HFF-Myc (cell line): ENCODE measurements at regions not wholly inside any gene's neighbourhood (a gene's known extent, or its start where the extent isn't known, plus 50 kb on each side); places are given as distances from the start of the nearest gene placed in this dataset.

Experiments
- DNase-seq: peaks from one replicate; pipeline ENCODE4 v3.0.0-alpha.2; 2011; ENCODE audit warnings: low read depth; ENCODE audit errors: extremely low read depth
- H3K4me3 ChIP-seq: replicated peaks from 2 replicates; pipeline ENCODE4 v1.5.1; 2011; ENCODE audit warnings: low read depth, mild to moderate bottlenecking, control low read depth, low read length
- TF ChIP-seq, protein P1 (sequence below): IDR thresholded peaks from 2 replicates; pipeline ENCODE4 v1.5.1; 2012; ENCODE audit warnings: mild to moderate bottlenecking, low read depth, low read length, control low read depth; ENCODE audit errors: missing control alignments

DNA sequence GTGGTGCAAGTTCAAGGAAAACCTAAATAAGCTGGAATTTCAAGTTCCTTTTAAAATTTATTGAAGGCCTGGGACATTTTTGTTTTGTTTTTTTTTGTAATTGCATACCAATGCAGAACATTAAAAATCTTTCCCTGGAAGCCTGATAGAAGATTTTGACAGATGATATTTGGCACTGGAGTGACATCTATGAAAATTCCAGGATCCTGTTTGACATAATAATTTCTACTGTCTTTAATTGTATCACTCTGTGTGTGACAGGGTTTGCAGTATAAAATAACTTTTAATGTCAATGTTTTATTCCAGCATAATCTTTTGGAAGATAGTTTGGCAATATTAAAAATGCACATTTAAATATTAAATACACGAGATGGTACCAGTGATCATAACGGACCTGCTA lies 514.2 kb upstream of the ACO1 start:
- TF ChIP-seq, protein P1, sequence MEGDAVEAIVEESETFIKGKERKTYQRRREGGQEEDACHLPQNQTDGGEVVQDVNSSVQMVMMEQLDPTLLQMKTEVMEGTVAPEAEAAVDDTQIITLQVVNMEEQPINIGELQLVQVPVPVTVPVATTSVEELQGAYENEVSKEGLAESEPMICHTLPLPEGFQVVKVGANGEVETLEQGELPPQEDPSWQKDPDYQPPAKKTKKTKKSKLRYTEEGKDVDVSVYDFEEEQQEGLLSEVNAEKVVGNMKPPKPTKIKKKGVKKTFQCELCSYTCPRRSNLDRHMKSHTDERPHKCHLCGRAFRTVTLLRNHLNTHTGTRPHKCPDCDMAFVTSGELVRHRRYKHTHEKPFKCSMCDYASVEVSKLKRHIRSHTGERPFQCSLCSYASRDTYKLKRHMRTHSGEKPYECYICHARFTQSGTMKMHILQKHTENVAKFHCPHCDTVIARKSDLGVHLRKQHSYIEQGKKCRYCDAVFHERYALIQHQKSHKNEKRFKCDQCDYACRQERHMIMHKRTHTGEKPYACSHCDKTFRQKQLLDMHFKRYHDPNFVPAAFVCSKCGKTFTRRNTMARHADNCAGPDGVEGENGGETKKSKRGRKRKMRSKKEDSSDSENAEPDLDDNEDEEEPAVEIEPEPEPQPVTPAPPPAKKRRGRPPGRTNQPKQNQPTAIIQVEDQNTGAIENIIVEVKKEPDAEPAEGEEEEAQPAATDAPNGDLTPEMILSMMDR: no peak
- no peak for DNase-seq
- no peak overlapping the region for H3K4me3 ChIP-seq

DNA sequence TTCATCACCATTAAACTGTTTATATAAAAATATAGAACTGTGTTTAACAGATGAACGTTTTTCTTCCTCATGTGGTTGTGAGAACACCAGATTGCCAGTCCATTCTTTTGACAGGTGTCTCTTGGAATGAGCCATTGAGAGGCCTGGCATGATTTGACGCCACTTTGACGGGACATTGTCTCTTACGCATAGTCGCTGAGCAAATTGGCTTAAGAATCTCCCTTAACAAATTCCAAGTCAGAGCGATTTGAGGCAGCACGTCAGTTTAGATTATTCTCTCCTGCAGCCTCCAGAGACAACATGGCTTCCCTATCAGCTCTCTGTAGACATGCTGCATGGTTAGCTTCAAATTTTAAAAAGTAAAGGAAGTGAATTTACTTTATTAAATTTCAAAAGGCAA lies 510.7 kb upstream of the ACO1 start:
- TF ChIP-seq, protein P1: no peak
- no peak for DNase-seq

DNA sequence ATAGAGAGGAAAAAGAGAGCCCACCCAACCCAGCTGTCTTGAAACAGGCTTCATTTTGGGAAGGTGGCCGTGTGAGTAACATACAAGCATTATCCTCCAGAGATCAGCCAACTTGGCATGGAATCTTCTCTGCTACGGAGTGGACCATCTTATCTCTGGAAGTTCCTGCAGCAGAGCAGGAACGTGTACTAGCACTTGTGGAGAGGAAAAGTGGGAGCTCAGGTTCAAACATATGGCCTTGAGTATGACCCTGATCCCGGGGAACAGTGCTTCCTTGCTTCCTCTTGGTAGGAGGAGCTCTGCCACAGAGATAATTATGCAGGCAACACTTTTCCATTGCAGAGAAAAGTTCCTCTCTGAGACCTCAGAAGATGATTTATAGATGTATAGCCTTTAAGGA lies 490.4 kb upstream of the ACO1 start:
- TF ChIP-seq, protein P1: no peak
- no peak for DNase-seq
- H3K4me3 ChIP-seq: no peak overlapping the region

More for the DNA sequence above, 510.7 kb upstream of the ACO1 start:
- no peak overlapping the region for H3K4me3 ChIP-seq

DNA sequence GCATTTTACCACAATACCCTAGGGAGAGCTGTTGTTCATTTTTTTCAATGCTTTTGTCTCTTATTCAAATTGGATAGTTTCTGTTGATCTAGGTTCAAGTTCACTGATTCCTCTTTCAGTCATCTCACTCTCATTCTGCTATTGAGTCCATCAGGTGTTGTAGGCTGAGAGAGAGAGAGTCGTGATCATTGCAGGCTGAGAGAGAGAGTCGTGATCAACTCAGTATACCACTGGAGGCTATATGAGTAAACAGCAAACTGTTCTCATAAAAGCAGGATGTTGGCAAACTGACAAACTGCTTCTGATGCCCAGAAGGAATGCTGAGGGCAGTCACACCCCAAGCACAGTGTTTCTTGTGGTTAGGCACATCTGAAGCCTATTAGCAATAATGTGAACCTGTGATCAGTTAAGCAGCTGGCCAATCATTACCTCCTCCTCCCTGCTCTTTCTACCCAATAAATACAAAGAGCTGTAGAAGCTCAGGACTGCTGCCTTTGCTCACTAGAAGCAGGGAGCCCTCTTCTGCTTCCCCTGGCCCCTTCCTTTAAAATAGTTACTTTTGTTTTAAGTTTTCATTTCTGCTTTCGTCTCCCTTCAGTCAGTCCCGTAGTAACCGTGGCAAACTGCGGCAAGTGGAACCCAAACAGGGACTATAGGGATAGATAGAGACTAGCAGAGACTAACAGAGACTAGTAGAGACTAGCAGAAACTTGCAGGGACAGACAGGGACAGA lies 476.1 kb upstream of the ACO1 start:
- no peak for DNase-seq

DNA sequence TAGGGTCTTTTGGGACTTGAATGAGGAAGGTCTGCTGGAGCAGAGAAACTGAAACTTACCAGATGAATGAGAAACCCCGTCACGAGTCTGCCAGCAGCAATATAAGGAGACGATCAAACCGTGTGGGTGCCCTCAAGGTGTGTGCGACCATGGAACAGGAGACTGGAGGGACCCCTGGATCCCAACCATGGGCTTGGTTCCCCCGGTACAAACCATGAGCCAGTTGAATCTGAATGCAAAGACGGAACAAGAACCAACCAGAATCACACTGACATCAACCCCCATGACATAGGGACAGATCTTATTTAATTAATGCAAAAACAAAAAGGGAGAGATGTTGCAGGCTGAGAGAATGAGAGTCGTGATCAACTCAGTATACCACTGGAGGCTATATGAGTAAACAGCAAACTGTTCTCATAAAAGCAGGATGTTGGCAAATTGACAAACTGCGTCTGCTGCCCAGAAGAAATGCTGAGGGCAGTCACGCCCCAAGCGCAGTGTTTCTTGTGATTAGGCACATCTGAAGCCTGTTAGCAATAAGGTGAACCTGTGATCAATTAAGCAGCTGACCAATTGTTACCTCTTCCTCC lies 475.5 kb upstream of the ACO1 start:
- DNase-seq: no peak
- TF ChIP-seq, protein P1: no peak
- no peak overlapping the region for H3K4me3 ChIP-seq

More for the DNA sequence above, 476.1 kb upstream of the ACO1 start:
- no peak overlapping the region for H3K4me3 ChIP-seq
- TF ChIP-seq, protein P1: no peak

- no peak for DNase-seq
- no peak overlapping the region for H3K4me3 ChIP-seq
- TF ChIP-seq, protein P1: no peak
Observed at GRCh38 chr9:31912636-31913035, 471.8 kb upstream of the ACO1 start.
